Vagina (tissue), 2 donors: ENCODE measurements at regions not wholly inside any gene's neighbourhood (a gene's known extent, or its start where the extent isn't known, plus 50 kb on each side); places are given as distances from the start of the nearest gene placed in this dataset.

ENCODE experiments used
- POLR2AphosphoS5 ChIP-seq, 2 donors: sonication (generic); formaldehyde crosslinking; IDR thresholded peaks; one replicate each; pipeline ENCODE4 v1.9.0; 2017; ENCODE audit warnings: antibody characterized with exemption in 2 of 2, mild to moderate bottlenecking in 2 of 2, low read depth in 1 of 2; ENCODE audit not compliant: insufficient read depth in 1 of 2
- TF ChIP-seq, protein P1 (sequence below), 3 experiments: fragments of 450-650 bp in 2 of 3; fragments of 200-600 bp in 1 of 3; sonication (generic) in 1 of 3; IDR thresholded peaks; one replicate each; pipeline ENCODE4 v1.5.1; 2017 to 2019; ENCODE audit warnings: antibody characterized with exemption in 3 of 3, mild to moderate bottlenecking in 2 of 3, moderate library complexity in 2 of 3

DNA sequence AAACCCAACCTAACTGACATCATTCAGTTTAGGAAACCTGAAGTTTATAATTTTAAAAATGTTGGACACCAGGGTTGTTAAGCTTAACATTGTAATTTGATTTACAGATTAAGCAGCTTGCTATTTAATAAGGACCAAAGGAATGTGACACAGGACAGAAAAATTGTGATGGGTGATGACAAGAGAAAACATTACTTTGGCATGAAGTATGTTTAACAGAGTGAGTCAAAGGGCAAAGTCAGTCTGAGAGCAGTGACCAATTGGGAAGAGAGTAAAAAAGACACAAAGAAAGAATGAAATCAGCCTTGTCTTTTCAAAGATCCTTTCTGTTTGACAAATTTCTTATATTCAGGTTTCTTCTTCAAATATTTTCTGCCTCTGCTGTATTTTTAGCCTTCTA is 1301.6 kb downstream of the SI start:
- TF ChIP-seq, protein P1, sequence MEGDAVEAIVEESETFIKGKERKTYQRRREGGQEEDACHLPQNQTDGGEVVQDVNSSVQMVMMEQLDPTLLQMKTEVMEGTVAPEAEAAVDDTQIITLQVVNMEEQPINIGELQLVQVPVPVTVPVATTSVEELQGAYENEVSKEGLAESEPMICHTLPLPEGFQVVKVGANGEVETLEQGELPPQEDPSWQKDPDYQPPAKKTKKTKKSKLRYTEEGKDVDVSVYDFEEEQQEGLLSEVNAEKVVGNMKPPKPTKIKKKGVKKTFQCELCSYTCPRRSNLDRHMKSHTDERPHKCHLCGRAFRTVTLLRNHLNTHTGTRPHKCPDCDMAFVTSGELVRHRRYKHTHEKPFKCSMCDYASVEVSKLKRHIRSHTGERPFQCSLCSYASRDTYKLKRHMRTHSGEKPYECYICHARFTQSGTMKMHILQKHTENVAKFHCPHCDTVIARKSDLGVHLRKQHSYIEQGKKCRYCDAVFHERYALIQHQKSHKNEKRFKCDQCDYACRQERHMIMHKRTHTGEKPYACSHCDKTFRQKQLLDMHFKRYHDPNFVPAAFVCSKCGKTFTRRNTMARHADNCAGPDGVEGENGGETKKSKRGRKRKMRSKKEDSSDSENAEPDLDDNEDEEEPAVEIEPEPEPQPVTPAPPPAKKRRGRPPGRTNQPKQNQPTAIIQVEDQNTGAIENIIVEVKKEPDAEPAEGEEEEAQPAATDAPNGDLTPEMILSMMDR (IDR thresholded peaks at IDR 0.05): no peak
- no peak for TF ChIP-seq POLR2AphosphoS5 (IDR thresholded peaks at IDR 0.05; ENCODE audit: insufficient read depth in 1 of 2, low read depth in 1 of 2)
